ENCODE measurements at regions not wholly inside any gene's neighbourhood (a gene's known extent, or its start where the extent isn't known, plus 50 kb on each side); places are given as distances from the start of the nearest gene placed in this dataset.

DNA sequence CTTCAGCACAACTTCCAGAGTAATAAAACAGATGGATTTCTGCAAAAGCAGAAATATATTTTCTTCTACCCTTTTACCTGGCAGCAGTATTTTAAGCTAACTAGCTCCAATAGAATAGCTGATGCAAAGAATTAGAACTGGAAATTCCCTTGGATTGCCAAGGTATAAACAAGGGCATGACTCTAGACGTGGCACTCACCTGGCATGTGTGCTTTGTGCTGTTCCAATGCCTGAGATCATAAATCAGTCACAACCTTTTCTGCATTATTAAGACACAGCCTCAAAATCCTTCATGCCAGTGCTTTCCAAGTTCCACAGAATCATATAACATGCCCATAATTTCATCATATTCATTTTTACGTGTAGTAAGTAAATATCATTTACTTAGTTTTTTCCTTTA lies 1048.7 kb downstream of the ADGRL2 start:
- TF ChIP-seq, protein P1, sequence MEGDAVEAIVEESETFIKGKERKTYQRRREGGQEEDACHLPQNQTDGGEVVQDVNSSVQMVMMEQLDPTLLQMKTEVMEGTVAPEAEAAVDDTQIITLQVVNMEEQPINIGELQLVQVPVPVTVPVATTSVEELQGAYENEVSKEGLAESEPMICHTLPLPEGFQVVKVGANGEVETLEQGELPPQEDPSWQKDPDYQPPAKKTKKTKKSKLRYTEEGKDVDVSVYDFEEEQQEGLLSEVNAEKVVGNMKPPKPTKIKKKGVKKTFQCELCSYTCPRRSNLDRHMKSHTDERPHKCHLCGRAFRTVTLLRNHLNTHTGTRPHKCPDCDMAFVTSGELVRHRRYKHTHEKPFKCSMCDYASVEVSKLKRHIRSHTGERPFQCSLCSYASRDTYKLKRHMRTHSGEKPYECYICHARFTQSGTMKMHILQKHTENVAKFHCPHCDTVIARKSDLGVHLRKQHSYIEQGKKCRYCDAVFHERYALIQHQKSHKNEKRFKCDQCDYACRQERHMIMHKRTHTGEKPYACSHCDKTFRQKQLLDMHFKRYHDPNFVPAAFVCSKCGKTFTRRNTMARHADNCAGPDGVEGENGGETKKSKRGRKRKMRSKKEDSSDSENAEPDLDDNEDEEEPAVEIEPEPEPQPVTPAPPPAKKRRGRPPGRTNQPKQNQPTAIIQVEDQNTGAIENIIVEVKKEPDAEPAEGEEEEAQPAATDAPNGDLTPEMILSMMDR (IDR thresholded peaks at IDR 0.05), result no peak
- no peak for TF ChIP-seq POLR2A (IDR thresholded peaks at IDR 0.05)
